ENCODE measurements at regions not wholly inside any gene's neighbourhood (a gene's known extent, or its start where the extent isn't known, plus 50 kb on each side); places are given as distances from the start of the nearest gene placed in this dataset.

DNA sequence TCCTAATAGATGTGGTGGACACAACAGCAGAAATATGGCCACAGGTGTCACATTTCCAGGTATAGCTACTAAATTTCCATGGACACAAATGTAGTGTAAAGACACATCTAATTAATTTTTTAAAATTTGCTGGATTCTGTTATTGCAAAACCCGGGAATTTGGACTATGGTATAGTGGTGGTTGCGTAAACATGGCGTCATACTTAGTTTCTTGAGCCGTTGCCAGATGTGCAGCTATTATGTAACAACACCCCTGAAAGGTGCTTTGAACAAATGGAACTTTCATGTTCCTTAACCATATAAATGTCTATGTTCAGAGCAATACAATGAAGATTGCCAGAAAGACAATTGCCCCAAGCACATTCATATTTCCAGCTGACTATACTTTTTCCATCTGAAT, 85.9 kb downstream of the HRH4 start:
- Histone ChIP-seq H3K4me1 (no peaks in the 10 kb centered on the region), H3K9me3 (no peaks in the 10 kb centered on the region), H3K27ac (no peak overlapping the region), H3K4me2 (no peak overlapping the region), H3K4me3 (no peak overlapping the region)
- TF ChIP-seq HDAC2 (IDR thresholded peaks at IDR 0.05) (no peak), CEBPB (IDR thresholded peaks at IDR 0.05) (peak in 1 of 2 experiments; percentile 46; a peak in 1 of 4 replicates), MYC (IDR thresholded peaks at IDR 0.05; ENCODE audit: borderline replicate concordance, low read length) (no peak)
- DNase-seq (ENCODE audit: low read depth in 1 of 2, low spot score in 1 of 2), result no peak
- ChIA-PET POLR2A (no interaction called here), CTCF (interaction anchor here (0.9 to 4.9 kb wide), 3 partner anchors 57 to 181 kb away, joined by 3 to 43 read pairs (median 4); no protein-coding TSS in a partner anchor)
- FAIRE-seq, result no peak
- ATAC-seq, result no peak
- WGBS (ENCODE audit: missing lambda C conversion rate), result 25% methylated on average over 4 of the region's 4 CpGs

GRCh38 chr18:24548583-24548982, 88.1 kb downstream of the HRH4 start:
- no peak for ATAC-seq
- TF ChIP-seq KDM1A (IDR thresholded peaks at IDR 0.05; ENCODE audit: low read depth), result no peak
- TF ChIP-seq ZFP36 (IDR thresholded peaks at IDR 0.05; ENCODE audit: borderline replicate concordance, partially characterized antibody), result no peak
- TF ChIP-seq RCOR1 (IDR thresholded peaks at IDR 0.05; ENCODE audit: low read depth, low read length), result no peak
- TF ChIP-seq NR3C1 (IDR thresholded peaks at IDR 0.05), result no peak
- no peak for TF ChIP-seq BCL3 (IDR thresholded peaks at IDR 0.05)
- no peak for TF ChIP-seq CBX2 (IDR thresholded peaks at IDR 0.05; ENCODE audit: borderline replicate concordance, low read depth)
- TF ChIP-seq RAD21 (conservative IDR thresholded peaks at IDR 0.05 in 1 of 2, IDR thresholded peaks at IDR 0.05 in 1 of 2), result no peak
- FAIRE-seq, result no peak

DNA sequence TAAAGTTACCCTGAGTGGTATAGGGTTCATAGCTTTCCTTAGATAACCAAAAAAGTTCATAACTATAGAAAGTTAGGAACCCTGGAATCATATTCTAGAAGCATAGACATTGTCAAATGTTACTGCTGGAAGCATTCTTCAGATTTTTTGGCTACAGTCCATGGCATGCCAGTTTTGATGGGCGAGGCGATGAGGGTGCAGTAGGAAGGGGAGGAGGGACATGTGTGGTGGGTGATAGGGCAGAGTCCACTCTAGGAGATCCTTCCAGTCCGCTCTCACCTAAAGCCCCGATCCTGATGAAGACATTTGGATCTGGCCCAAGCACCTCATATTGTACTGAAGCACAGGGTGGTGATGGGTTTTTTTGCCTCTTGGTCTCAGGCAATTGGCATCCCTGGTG, 91.8 kb downstream of the HRH4 start:
- 31% methylated on average over 4 of the region's 4 CpGs for WGBS (ENCODE audit: missing lambda C conversion rate)
- no peak for FAIRE-seq
- POLR2A ChIA-PET, result no interaction called here
- Histone ChIP-seq H3K4me3 (no peak overlapping the region), H3K4me1 (no peaks in the 10 kb centered on the region), H3K27ac (no peak overlapping the region), H3K4me2 (no peak overlapping the region), H3K9me3 (no peaks in the 10 kb centered on the region)
- no peak for ATAC-seq
- no peak for DNase-seq (ENCODE audit: low read depth in 1 of 2, low spot score in 1 of 2)
- CTCF ChIA-PET, result interaction anchor here (2.0 kb wide), 1 partner anchor 8 kb away, joined by 8 read pairs; no protein-coding TSS in a partner anchor
- TF ChIP-seq FOSB (CRISPR knock-in tag; IDR thresholded peaks at IDR 0.05) (no peak), EHF (CRISPR knock-in tag; IDR thresholded peaks at IDR 0.05) (no peak), HEYL (CRISPR knock-in tag; IDR thresholded peaks at IDR 0.05) (no peak), TP53 (CRISPR knock-in tag; IDR thresholded peaks at IDR 0.05) (no peak), MAFK (IDR thresholded peaks at IDR 0.05; ENCODE audit: partially characterized antibody) (no peak), ZSCAN20 (CRISPR knock-in tag; IDR thresholded peaks at IDR 0.05) (no peak), KDM1A (IDR thresholded peaks at IDR 0.05; ENCODE audit: low read depth) (no peak)

More at GRCh38 chr18:24548583-24548982, 88.1 kb downstream of the HRH4 start:
- POLR2A ChIA-PET, result no interaction called here
- no peak for DNase-seq (ENCODE audit: low read depth in 1 of 2, low spot score in 1 of 2)
- CTCF ChIA-PET, result no interaction called here
- 27% methylated on average over 4 of the region's 4 CpGs for WGBS (ENCODE audit: missing lambda C conversion rate)
- H3K4me1 ChIP-seq, result no peaks in the 10 kb centered on the region
- no peaks in the 10 kb centered on the region for H3K9me3 ChIP-seq
- H3K4me3 ChIP-seq, result no peak overlapping the region
- H3K27ac ChIP-seq, result no peak overlapping the region
- no peak overlapping the region for H3K4me2 ChIP-seq

DNA sequence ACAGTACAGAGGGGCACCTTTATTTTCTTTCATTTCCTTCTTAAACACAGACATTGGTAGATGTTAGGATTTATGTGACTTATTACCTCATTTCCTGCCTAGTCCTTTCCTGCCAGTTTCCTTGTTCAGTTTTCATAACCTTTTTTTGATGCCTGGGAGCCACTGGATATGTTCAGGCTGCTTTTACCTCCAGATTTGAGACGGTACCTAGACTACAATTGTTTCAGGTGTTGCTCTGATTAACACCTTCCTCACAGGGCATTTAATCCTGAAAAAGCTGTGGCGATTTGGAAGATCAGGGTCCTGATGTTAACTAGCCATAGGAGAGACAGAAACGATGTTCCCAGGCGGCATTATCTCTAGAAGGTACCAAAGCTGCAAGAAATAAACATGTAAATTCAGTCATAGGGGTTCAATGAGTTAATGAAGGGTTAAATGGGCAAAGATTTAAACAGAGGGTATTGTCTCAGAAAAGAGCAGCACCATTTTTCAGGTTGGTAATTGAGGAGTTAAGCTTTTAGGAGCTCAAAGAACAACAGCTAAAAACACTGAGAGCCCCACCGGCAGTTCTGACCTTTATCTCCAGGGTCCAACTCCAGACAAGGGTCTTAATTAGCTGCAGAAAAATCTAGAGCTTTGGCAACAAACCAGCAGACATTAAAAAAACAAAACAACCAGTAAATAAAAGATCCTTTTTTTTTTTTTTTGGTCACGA, 93.3 kb downstream of the HRH4 start:
- no peak overlapping the region for H3K27ac ChIP-seq
- no peak for FAIRE-seq
- WGBS (ENCODE audit: missing lambda C conversion rate), result 22% methylated on average over 6 of the region's 6 CpGs
- H3K4me2 ChIP-seq, result no peak overlapping the region
- ATAC-seq, result no peak
- DNase-seq (ENCODE audit: low read depth in 1 of 2, low spot score in 1 of 2), result no peak
- H3K9me3 ChIP-seq, result no peaks in the 10 kb centered on the region
- CTCF ChIA-PET, result interaction anchor here (2.0 kb wide), 1 partner anchor 10 kb away, joined by 8 read pairs; no protein-coding TSS in a partner anchor
- no peak for TF ChIP-seq RARB (CRISPR knock-in tag; IDR thresholded peaks at IDR 0.05)
- TF ChIP-seq BHLHE40 (IDR thresholded peaks at IDR 0.05; ENCODE audit: low read depth, low read length), result no peak
- TF ChIP-seq, protein P1, sequence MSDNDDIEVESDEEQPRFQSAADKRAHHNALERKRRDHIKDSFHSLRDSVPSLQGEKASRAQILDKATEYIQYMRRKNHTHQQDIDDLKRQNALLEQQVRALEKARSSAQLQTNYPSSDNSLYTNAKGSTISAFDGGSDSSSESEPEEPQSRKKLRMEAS (IDR thresholded peaks at IDR 0.05), result no peak
- TF ChIP-seq GATA3 (IDR thresholded peaks at IDR 0.05; ENCODE audit: borderline replicate concordance), result no peak
- H3K4me3 ChIP-seq, result no peak overlapping the region
- POLR2A ChIA-PET, result no interaction called here
- no peaks in the 10 kb centered on the region for H3K4me1 ChIP-seq

Measured in A549 (cell line).